Testis (tissue), 2 donors: ENCODE measurements at regions not wholly inside any gene's neighbourhood (a gene's known extent, or its start where the extent isn't known, plus 50 kb on each side); places are given as distances from the start of the nearest gene placed in this dataset.

Experiments used
- DNase-seq: peaks from one replicate; pipeline ENCODE4 v3.0.0-alpha.2; 2019
- H3K27ac ChIP-seq, 2 donors: fragments of 200-600 bp; sonication (generic); one replicate each; pipeline ENCODE4 v1.5.1; 2019
- H3K27me3 ChIP-seq: fragments of 200-600 bp; sonication (generic); one replicate; pipeline ENCODE4 v1.5.1; 2019
- H3K36me3 ChIP-seq: fragments of 200-600 bp; sonication (generic); one replicate; pipeline ENCODE4 v1.5.1; 2017; ENCODE audit warnings: low read depth; ENCODE audit errors: missing control alignments
- H3K4me1 ChIP-seq: fragments of 200-600 bp; sonication (generic); one replicate; pipeline ENCODE4 v1.5.1; 2019
- H3K4me3 ChIP-seq, 2 donors: fragments of 200-600 bp; sonication (generic); one replicate each; pipeline ENCODE4 v1.5.1; 2017 to 2019
- H3K9me3 ChIP-seq: fragments of 200-600 bp; sonication (generic); one replicate; pipeline ENCODE4 v1.5.1; 2017
- POLR2A ChIP-seq: fragments of 450-650 bp; IDR thresholded peaks from one replicate; pipeline ENCODE4 v1.6.1; 2017; ENCODE audit warnings: antibody characterized with exemption, mild to moderate bottlenecking, moderate library complexity
- WGBS, 2 donors: methylation state at CpG; one replicate each; pipeline ENCODE4 v1.1.5; 2018; 5-methylcytosine and 5-hydroxymethylcytosine counted together
- intact Hi-C: fragments of 100-400 bp; cut with DNase I; formaldehyde crosslinking; loops from one replicate; pipeline ENCODE4 v1.15.1; 2023; ENCODE audit warnings: low total_unique reads
- microRNA counts, 2 donors: library from miRNA; unstranded; fragments of <30 nt; microRNA quantifications; one replicate each; lab custom pipeline; 2016
- microRNA-seq, 2 donors: library from miRNA; unstranded; fragments of <30 nt; microRNA quantifications; one replicate each; pipeline ENCODE4, GENCODE V29; 2016; ENCODE audit warnings: borderline number of aligned reads in 2 of 2, borderline replicate concordance in 1 of 2
- small RNA-seq, 2 donors: library from RNA; depleted of rRNA; stranded (forward); fragments of <200 nt; gene quantifications; one replicate each; pipeline ENCODE3, GENCODE V24; 2016
- TF ChIP-seq, protein P1 (sequence below), 3 experiments: fragments of 450-650 bp in 2 of 3; fragments of 200-600 bp in 1 of 3; sonication (generic) in 1 of 3; IDR thresholded peaks; one replicate each; pipeline ENCODE4 v1.5.1; 2016 to 2019; ENCODE audit warnings: antibody characterized with exemption in 3 of 3, mild to moderate bottlenecking in 2 of 3, moderate library complexity in 1 of 3

DNA sequence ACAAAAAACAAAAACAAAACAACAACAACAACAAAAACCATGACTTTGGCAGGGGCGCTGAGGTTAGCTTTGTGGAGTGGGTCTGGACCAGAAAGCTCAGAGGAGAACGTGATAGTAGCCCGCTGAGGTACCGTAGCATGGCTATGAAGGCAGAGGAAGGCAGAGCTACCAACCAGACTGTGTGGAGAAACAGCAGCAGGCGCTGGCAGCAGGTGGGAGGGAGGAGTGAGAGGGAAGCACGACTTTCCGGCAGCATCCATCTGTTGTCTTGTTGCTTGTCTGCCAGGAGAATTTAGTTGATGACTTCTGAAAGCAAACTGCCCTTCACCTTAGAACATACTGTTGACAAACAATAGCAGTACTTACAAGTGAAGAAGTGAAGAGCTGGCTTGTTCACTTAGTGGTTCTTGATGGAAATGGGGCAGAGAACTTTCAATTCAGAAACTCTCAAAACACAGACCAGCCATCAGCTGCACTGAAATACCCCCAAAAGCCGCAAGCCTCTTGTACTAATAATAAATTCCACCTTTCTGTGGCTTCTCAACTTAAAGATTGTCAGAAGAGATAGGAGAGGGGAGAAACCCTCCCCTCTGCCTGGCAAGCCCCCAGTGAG is 447.2 kb downstream of the SLITRK2 start:
- intact Hi-C loops: no loop called here
- H3K9me3 ChIP-seq: no peaks in the 10 kb centered on the region
- no peak overlapping the region for H3K27ac ChIP-seq
- TF ChIP-seq POLR2A: no peak
- TF ChIP-seq, protein P1, sequence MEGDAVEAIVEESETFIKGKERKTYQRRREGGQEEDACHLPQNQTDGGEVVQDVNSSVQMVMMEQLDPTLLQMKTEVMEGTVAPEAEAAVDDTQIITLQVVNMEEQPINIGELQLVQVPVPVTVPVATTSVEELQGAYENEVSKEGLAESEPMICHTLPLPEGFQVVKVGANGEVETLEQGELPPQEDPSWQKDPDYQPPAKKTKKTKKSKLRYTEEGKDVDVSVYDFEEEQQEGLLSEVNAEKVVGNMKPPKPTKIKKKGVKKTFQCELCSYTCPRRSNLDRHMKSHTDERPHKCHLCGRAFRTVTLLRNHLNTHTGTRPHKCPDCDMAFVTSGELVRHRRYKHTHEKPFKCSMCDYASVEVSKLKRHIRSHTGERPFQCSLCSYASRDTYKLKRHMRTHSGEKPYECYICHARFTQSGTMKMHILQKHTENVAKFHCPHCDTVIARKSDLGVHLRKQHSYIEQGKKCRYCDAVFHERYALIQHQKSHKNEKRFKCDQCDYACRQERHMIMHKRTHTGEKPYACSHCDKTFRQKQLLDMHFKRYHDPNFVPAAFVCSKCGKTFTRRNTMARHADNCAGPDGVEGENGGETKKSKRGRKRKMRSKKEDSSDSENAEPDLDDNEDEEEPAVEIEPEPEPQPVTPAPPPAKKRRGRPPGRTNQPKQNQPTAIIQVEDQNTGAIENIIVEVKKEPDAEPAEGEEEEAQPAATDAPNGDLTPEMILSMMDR (IDR thresholded peaks at IDR 0.05): no peak
- H3K4me3 ChIP-seq: no peak overlapping the region
- no peaks in the 10 kb centered on the region for H3K27me3 ChIP-seq
- H3K4me1 ChIP-seq: no peaks in the 10 kb centered on the region
- 69 to 77% methylated on average over 8 of the region's 8 CpGs for WGBS, 2 donors
- H3K36me3 ChIP-seq: no peaks in the 10 kb centered on the region
- no peak for DNase-seq

DNA sequence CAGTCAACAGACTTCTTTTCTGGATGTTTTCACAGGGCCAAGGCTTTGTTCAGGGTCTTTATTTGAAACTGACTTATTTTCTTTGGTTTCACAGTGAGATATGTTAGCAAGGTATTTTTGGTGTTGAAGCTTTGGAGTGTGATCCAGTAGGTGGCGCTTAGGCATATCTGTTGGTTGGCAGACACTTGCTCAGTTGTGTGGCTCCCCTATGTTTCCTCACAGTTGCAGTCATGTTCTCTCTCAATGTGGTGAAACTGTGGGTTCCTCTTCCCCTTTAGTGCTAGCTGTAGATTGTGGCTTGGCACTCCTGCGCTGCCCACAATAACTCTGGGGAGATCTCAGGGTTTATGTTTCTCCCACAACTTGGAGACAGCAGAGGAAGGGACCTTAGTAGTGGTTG is 460.8 kb downstream of the SLITRK2 start:
- no peak for TF ChIP-seq POLR2A
- TF ChIP-seq, protein P1 (IDR thresholded peaks at IDR 0.05): peak in 1 of 3 experiments; percentile 20
- peak; percentile 21 for DNase-seq
- Histone ChIP-seq H3K36me3 (no peaks in the 10 kb centered on the region), H3K4me3 (no peak overlapping the region), H3K9me3 (no peaks in the 10 kb centered on the region), H3K4me1 (no peaks in the 10 kb centered on the region), H3K27ac (no peak overlapping the region), H3K27me3 (no peaks in the 10 kb centered on the region)
- intact Hi-C loops: no loop called here
- 63 to 71% methylated on average over 1 of the region's 2 CpGs for whole genome bisulfite sequencing, 2 donors

MicroRNA genes in the stretch of these regions (microRNA counts, 767-probe panel; counts per million panel counts)
- microRNA hsa-miR-888-5p (lab: Ali Mortazavi, UCI): 0 to 152 counts per million in 2 donors
- 0 to 152 counts per million in 2 donors for microRNA hsa-miR-890 (lab: Ali Mortazavi, UCI)
- 0 to 4,035 counts per million in 2 donors for microRNA hsa-miR-891a (lab: Ali Mortazavi, UCI)
- microRNA hsa-miR-891b (lab: Ali Mortazavi, UCI): 0 to 152 counts per million in 2 donors
- microRNA hsa-miR-892a (lab: Ali Mortazavi, UCI): 0 to 152 counts per million in 2 donors
- 0 to 152 counts per million in 2 donors for microRNA hsa-miR-892b (lab: Ali Mortazavi, UCI)

Small RNA genes in the stretch of these regions (microRNA-seq; reads per million reads assigned to microRNA genes)
- 6.3 to 18.6 reads per million in 2 donors for gene MIR888
- 0 to 4.1 reads per million in 2 donors for gene MIR890
- gene MIR891A: 109 to 320 reads per million in 2 donors
- 0 to 3.5 reads per million in 2 donors for gene MIR891B
- 2.1 to 11.7 reads per million in 2 donors for gene MIR892A
- 0.70 to 7.6 reads per million in 2 donors for gene MIR892B
- 0 reads per million in 2 donors for gene MIR892C

Small RNA genes in the stretch of these regions (small RNA-seq; reads per million reads assigned to genes)
- gene MIR888 (0 reads per million in 2 donors), gene MIR890 (0 reads per million in 2 donors), gene MIR891A (33.5 to 98.4 reads per million in 2 donors), gene MIR891B (0 reads per million in 2 donors), gene MIR892A (0.09 to 0.37 reads per million in 2 donors), gene MIR892B (0 reads per million in 2 donors), gene MIR892C (0 reads per million in 2 donors)
